HCT116 (cell line): ENCODE measurements at regions not wholly inside any gene's neighbourhood (a gene's known extent, or its start where the extent isn't known, plus 50 kb on each side); places are given as distances from the start of the nearest gene placed in this dataset.

ENCODE experiments used
- ATF3 ChIP-seq: IDR thresholded peaks from 2 replicates; pipeline ENCODE4 v1.6.1; 2012
- CEBPB ChIP-seq: IDR thresholded peaks from 2 replicates; pipeline ENCODE4 v1.6.1; 2012; ENCODE audit warnings: low read depth
- CTCF ChIP-seq, 3 experiments: fragments of 200-600 bp in 1 of 3; sonication (generic) in 1 of 3; IDR thresholded peaks in 2 of 3; conservative IDR thresholded peaks in 1 of 3; 2 replicates each; pipeline ENCODE4 v1.5.1; 2012 to 2017; ENCODE audit warnings: low read depth in 2 of 3, low read length in 2 of 3, antibody characterized with exemption in 1 of 3, borderline replicate concordance in 1 of 3, control low read depth in 1 of 3, mild to moderate bottlenecking in 1 of 3, mixed read lengths in 1 of 3, mixed run types in 1 of 3, moderate library complexity in 1 of 3; ENCODE audit not compliant: insufficient read depth in 1 of 3
- EZH2 ChIP-seq: fragments of 200-600 bp; sonication (generic); IDR thresholded peaks from 2 replicates; pipeline ENCODE4 v1.6.1; 2017; ENCODE audit warnings: antibody characterized with exemption, mixed run types
- EZH2phosphoT487 ChIP-seq: fragments of 200-600 bp; IDR thresholded peaks from 2 replicates; pipeline ENCODE4 v1.6.1; 2018; ENCODE audit warnings: antibody characterized with exemption, borderline replicate concordance
- FOSL1 ChIP-seq: IDR thresholded peaks from 2 replicates; pipeline ENCODE4 v1.6.1; 2012; ENCODE audit warnings: low read depth
- JUND ChIP-seq: IDR thresholded peaks from 2 replicates; pipeline ENCODE4 v1.6.1; 2012
- POLR2A ChIP-seq: IDR thresholded peaks from 2 replicates; pipeline ENCODE4 v1.7.0; 2011; ENCODE audit warnings: borderline replicate concordance; ENCODE audit not compliant: insufficient read depth, insufficient read length; ENCODE audit errors: extremely low read depth
- POLR2AphosphoS5 ChIP-seq: IDR thresholded peaks from 2 replicates; pipeline ENCODE4 v1.6.1; 2011; ENCODE audit warnings: mild to moderate bottlenecking, low read depth, low read length, moderate library complexity
- TCF7L2 ChIP-seq: IDR thresholded peaks from 2 replicates; pipeline ENCODE4 v1.7.0; 2011; ENCODE audit warnings: borderline replicate concordance, inconsistent platforms; ENCODE audit not compliant: insufficient read depth, insufficient read length; ENCODE audit errors: extremely low read depth
- TF ChIP-seq, protein P1 (sequence below): IDR thresholded peaks from 2 replicates; pipeline ENCODE4 v1.6.1; 2011; ENCODE audit warnings: mild to moderate bottlenecking, low read length, moderate library complexity; ENCODE audit not compliant: insufficient replicate concordance; ENCODE audit errors: extremely low read depth

GRCh38 chr5:71807909-71808308 lies 88.8 kb downstream of the CARTPT start:
- no peak for TF ChIP-seq FOSL1
- no peak for TF ChIP-seq CTCF (IDR thresholded peaks at IDR 0.05 in 2 of 3, conservative IDR thresholded peaks at IDR 0.05 in 1 of 3; ENCODE audit: borderline replicate concordance in 1 of 3, insufficient read depth in 1 of 3, low read depth in 2 of 3, low read length in 2 of 3)
- TF ChIP-seq CEBPB: no peak
- TF ChIP-seq EZH2phosphoT487: no peak
- no peak for TF ChIP-seq POLR2A
- TF ChIP-seq JUND: no peak
- TF ChIP-seq POLR2AphosphoS5: no peak
- TF ChIP-seq ATF3: no peak
- TF ChIP-seq, protein P1, sequence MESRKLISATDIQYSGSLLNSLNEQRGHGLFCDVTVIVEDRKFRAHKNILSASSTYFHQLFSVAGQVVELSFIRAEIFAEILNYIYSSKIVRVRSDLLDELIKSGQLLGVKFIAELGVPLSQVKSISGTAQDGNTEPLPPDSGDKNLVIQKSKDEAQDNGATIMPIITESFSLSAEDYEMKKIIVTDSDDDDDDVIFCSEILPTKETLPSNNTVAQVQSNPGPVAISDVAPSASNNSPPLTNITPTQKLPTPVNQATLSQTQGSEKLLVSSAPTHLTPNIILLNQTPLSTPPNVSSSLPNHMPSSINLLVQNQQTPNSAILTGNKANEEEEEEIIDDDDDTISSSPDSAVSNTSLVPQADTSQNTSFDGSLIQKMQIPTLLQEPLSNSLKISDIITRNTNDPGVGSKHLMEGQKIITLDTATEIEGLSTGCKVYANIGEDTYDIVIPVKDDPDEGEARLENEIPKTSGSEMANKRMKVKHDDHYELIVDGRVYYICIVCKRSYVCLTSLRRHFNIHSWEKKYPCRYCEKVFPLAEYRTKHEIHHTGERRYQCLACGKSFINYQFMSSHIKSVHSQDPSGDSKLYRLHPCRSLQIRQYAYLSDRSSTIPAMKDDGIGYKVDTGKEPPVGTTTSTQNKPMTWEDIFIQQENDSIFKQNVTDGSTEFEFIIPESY: no peak
- TF ChIP-seq EZH2: no peak
- no peak for TF ChIP-seq TCF7L2
